Esophagus squamous epithelium (tissue), 5 donors: ENCODE measurements at regions not wholly inside any gene's neighbourhood (a gene's known extent, or its start where the extent isn't known, plus 50 kb on each side); places are given as distances from the start of the nearest gene placed in this dataset.

Experiments used
- DNase-seq: peaks from one replicate; lab custom pipeline; 2025; lab: John Stamatoyannopoulos, UW
- H3K27ac ChIP-seq, 4 donors: fragments of 200-600 bp; sonication (generic); one replicate each; pipeline ENCODE4 v1.5.1; 2016 to 2019; ENCODE audit warnings: mild to moderate bottlenecking in 1 of 4
- H3K27me3 ChIP-seq, 4 donors: fragments of 200-600 bp; sonication (generic); 1 replicate in 3 of 4; 2 replicates in 1 of 4; pipeline versions ENCODE4 v1.5.1 to v1.6.0; 2017 to 2021; ENCODE audit warnings: antibody characterized with exemption in 1 of 4
- H3K36me3 ChIP-seq, 3 donors: fragments of 200-600 bp; sonication (generic); one replicate each; pipeline ENCODE4 v1.5.1; 2016 to 2019
- H3K4me1 ChIP-seq, 3 donors: fragments of 200-600 bp; sonication (generic); one replicate each; pipeline ENCODE4 v1.5.1; 2017 to 2019
- H3K4me3 ChIP-seq, 4 donors: fragments of 200-600 bp; sonication (generic); 1 replicate in 3 of 4; 2 replicates in 1 of 4; pipeline ENCODE4 v1.5.1; 2016 to 2019; ENCODE audit warnings: mild to moderate bottlenecking in 2 of 4, moderate library complexity in 1 of 4
- H3K9me3 ChIP-seq, 3 donors: fragments of 200-600 bp; sonication (generic); one replicate each; pipeline ENCODE4 v1.5.1; 2016 to 2019
- CTCF ChIP-seq, 6 experiments: fragments of 450-650 bp in 4 of 6; fragments of 200-600 bp in 2 of 6; sonication (generic) in 2 of 6; IDR thresholded peaks; one replicate each; pipeline ENCODE4 v1.5.1; 2016 to 2019; ENCODE audit warnings: antibody characterized with exemption in 6 of 6, mild to moderate bottlenecking in 4 of 6, moderate library complexity in 4 of 6
- POLR2A ChIP-seq, 4 donors: fragments of 450-650 bp; IDR thresholded peaks; one replicate each; pipeline ENCODE4 v1.6.1; 2017; ENCODE audit warnings: antibody characterized with exemption in 4 of 4, mild to moderate bottlenecking in 4 of 4, moderate library complexity in 3 of 4
- WGBS, 2 donors: methylation state at CpG; one replicate each; pipeline ENCODE4 v1.1.5; 2018; 5-methylcytosine and 5-hydroxymethylcytosine counted together
- intact Hi-C: fragments of 100-400 bp; cut with DNase I; formaldehyde crosslinking; loops from one replicate; pipeline ENCODE4 v1.15.0; 2022
- donor health status: DM: yes; HTN: yes; CAD: no.

DNA sequence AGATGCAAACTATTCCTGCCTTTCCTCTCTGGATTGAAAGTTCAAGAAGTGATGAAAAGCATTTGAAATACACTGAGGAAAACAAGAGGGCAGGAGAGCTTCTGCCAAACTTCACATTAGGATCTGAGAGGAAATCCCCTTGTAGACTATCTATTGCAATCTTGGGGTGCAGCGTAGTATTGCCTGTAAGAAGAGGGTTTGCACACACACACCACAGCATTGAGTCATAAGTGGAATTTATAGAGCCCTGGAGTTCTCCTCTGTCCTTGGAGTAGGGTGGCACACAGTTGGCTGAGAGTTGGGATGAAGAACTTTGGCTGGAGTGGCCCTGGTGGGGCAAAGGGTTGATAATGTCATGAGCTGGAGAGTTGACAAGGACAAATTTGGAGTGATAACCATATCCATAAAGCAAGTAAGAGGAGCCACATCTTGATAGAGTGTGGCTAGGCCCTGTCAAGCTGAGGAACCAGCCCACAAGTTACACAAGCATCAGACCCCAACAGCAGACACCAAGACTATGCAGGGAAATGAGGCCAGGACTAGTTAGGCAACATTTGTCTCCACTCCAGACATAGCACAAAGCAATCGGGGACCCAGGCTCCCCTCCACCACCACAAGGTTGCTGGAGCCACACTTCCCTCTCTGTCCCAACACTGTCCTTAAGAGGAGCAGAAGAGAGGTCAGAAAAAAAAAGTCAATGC lies 520.9 kb downstream of the KLF5 start:
- Histone ChIP-seq H3K4me3 (no peak overlapping the region), H3K9me3 (no peaks in the 10 kb centered on the region), H3K36me3 (no peaks in the 10 kb centered on the region), H3K27me3 (no peaks in the 10 kb centered on the region), H3K4me1 (no peaks in the 10 kb centered on the region), H3K27ac (no peak overlapping the region)
- TF ChIP-seq POLR2A (IDR thresholded peaks at IDR 0.05) (no peak), CTCF (IDR thresholded peaks at IDR 0.05) (no peak)
- intact Hi-C loops, result no loop called here
- no peak for DNase-seq
- 88 to 97% methylated on average over 2 of the region's 2 CpGs for WGBS, 2 donors

DNA sequence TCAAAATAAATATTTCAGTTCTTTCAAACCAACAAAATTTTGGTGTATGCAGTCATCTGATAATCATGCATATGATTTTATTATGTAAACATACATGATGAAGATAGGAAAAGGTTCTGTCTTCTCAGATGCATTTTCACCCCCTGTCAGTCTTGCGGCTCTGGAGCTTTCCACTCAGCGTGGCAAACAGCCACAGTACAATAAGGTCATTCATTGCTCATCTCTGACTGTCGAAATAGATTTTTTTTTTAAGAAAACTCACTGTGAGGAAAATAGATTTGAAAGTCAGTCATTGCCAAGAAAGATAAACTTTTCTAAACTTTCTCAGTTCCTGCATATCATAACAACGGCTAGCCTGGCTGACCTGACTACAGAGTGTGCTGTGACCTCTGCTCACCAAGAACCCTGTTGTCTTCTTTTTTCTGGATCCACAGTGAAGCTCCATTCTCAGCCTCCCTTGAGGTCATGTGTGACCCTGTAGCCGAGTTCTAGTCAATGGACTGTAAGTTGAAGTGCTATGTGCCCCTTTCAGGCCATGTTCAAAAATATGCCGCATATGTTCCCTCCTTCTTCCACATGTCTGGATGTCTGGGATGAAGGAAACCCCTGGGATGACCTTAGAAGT lies 519.6 kb downstream of the KLF5 start:
- intact Hi-C loops, result no loop called here
- WGBS, 2 donors, result 49 to 68% methylated on average over 5 to 6 of the region's 6 CpGs
- TF ChIP-seq POLR2A (IDR thresholded peaks at IDR 0.05) (no peak), CTCF (IDR thresholded peaks at IDR 0.05) (no peak)

DNA sequence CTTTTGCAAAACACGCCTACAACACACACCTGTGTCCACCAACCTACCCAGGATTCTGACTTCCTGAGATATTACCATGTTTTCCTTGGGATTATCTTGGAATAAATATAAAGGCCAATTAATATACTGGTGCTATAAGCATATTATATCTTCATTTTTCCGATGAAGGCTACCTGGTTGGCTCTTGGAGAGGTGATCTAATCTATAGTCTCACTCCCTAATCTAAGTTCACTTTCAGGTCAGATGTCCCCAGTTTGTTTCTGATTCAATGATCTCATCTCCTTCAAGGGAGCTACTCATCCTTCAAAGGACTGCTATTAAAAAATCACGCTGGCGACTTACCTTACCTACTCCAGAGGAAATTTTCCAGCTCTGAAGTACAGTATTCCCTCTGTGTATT lies 517.5 kb downstream of the KLF5 start:
- 79 to 86% methylated on average over 4 of the region's 4 CpGs for WGBS, 2 donors
- no peaks in the 10 kb centered on the region for H3K9me3 ChIP-seq
- TF ChIP-seq POLR2A (IDR thresholded peaks at IDR 0.05), result no peak
- no peak for TF ChIP-seq CTCF (IDR thresholded peaks at IDR 0.05)
- H3K27ac ChIP-seq, result no peak overlapping the region
- no peak for DNase-seq
- H3K4me1 ChIP-seq, result no peaks in the 10 kb centered on the region
- no peaks in the 10 kb centered on the region for H3K27me3 ChIP-seq
- H3K4me3 ChIP-seq, result no peak overlapping the region
- H3K36me3 ChIP-seq, result no peaks in the 10 kb centered on the region
- intact Hi-C loops, result no loop called here

More for the DNA sequence above, 519.6 kb downstream of the KLF5 start:
- Histone ChIP-seq H3K36me3 (no peaks in the 10 kb centered on the region), H3K4me1 (no peaks in the 10 kb centered on the region), H3K4me3 (no peak overlapping the region), H3K27ac (no peak overlapping the region), H3K9me3 (no peaks in the 10 kb centered on the region), H3K27me3 (no peaks in the 10 kb centered on the region)
- DNase-seq, result no peak

GRCh38 chr13:73572824-73573223 lies 514.0 kb downstream of the KLF5 start:
- Histone ChIP-seq H3K36me3 (no peaks in the 10 kb centered on the region), H3K27me3 (no peaks in the 10 kb centered on the region), H3K27ac (no peak overlapping the region), H3K9me3 (no peaks in the 10 kb centered on the region), H3K4me1 (no peaks in the 10 kb centered on the region), H3K4me3 (no peak overlapping the region)
- TF ChIP-seq CTCF (IDR thresholded peaks at IDR 0.05), result no peak
- no peak for TF ChIP-seq POLR2A (IDR thresholded peaks at IDR 0.05)
- DNase-seq, result no peak
- intact Hi-C loops, result no loop called here
- WGBS, 2 donors, result 52 to 59% methylated on average over 3 of the region's 3 CpGs

GRCh38 chr13:73571376-73571775 lies 512.6 kb downstream of the KLF5 start:
- Histone ChIP-seq H3K36me3 (no peaks in the 10 kb centered on the region), H3K9me3 (no peaks in the 10 kb centered on the region), H3K27ac (no peak overlapping the region), H3K4me3 (no peak overlapping the region), H3K27me3 (no peaks in the 10 kb centered on the region), H3K4me1 (no peaks in the 10 kb centered on the region)
- WGBS, 2 donors, result 60 to 68% methylated on average over 1 of the region's 1 CpG
- DNase-seq, result no peak
- intact Hi-C loops, result no loop called here
- TF ChIP-seq CTCF (IDR thresholded peaks at IDR 0.05) (no peak), POLR2A (IDR thresholded peaks at IDR 0.05) (no peak)
